WTC11 (cell line): ENCODE measurements at regions not wholly inside any gene's neighbourhood (a gene's known extent, or its start where the extent isn't known, plus 50 kb on each side); places are given as distances from the start of the nearest gene placed in this dataset.

ENCODE experiments used
- ATAC-seq: fragments of 200-7000 bp; cut with Tn5 transposase; 2 replicates; pipeline ENCODE4 v1.10.0; 2021; ENCODE audit warnings: mild to moderate bottlenecking, moderate library complexity
- CTCF ChIA-PET: fragments of 300-600 bp; sonication (Branson Sonifier 250); formaldehyde crosslinking; loops from one replicate; lab custom pipeline; 2021; ENCODE audit warnings: antibody characterized with exemption; lab: Charles Lee
- POLR2A ChIA-PET: fragments of 350-600 bp; sonication (Branson Sonifier 250); formaldehyde crosslinking; loops from one replicate; lab custom pipeline; 2021; ENCODE audit warnings: antibody characterized with exemption; lab: Charles Lee
- DNase-seq: peaks from one replicate; pipeline ENCODE4 v3.0.0; 2021; ENCODE audit warnings: low spot score
- H3K27ac Mint-ChIP-seq: 2 replicates; pipeline ENCODE4 v1.8.0; 2021; ENCODE audit warnings: mixed read lengths
- H3K27me3 Mint-ChIP-seq: 2 replicates; pipeline ENCODE4 v1.8.0; 2021; ENCODE audit warnings: low read depth, mild to moderate bottlenecking, moderate library complexity, mixed read lengths
- H3K36me3 Mint-ChIP-seq: 2 replicates; pipeline ENCODE4 v1.8.0; 2021; ENCODE audit warnings: mixed read lengths
- H3K4me1 Mint-ChIP-seq: 2 replicates; pipeline ENCODE4 v1.8.0; 2022; ENCODE audit warnings: mixed read lengths
- H3K4me3 Mint-ChIP-seq: 2 replicates; pipeline ENCODE4 v1.8.0; 2021; ENCODE audit warnings: mild to moderate bottlenecking, moderate library complexity, mixed read lengths
- H3K9me3 Mint-ChIP-seq: 2 replicates; pipeline ENCODE4 v1.8.0; 2021; ENCODE audit warnings: mixed read lengths
- ATF3 ChIP-seq: sonication (generic); formaldehyde crosslinking; conservative IDR thresholded peaks from 2 replicates; pipeline ENCODE4 v1.8.1; 2022; ENCODE audit warnings: mild to moderate bottlenecking, missing genetic modification reagents
- E2F4 ChIP-seq: sonication (generic); formaldehyde crosslinking; IDR thresholded peaks from 2 replicates; pipeline ENCODE4 v1.8.1; 2022; ENCODE audit warnings: low read depth, mild to moderate bottlenecking, moderate library complexity, missing genetic modification reagents, borderline replicate concordance
- ELF4 ChIP-seq: sonication (generic); formaldehyde crosslinking; IDR thresholded peaks from 2 replicates; pipeline ENCODE4 v1.8.1; 2022; ENCODE audit warnings: low read depth, mild to moderate bottlenecking, moderate library complexity, missing genetic modification reagents
- GABPB1 ChIP-seq: sonication (generic); formaldehyde crosslinking; IDR thresholded peaks from 2 replicates; pipeline ENCODE4 v1.8.1; 2023; ENCODE audit warnings: mild to moderate bottlenecking, missing genetic modification reagents
- HMGA2 ChIP-seq: fragments of 250-450 bp; sonication (Bioruptor Pico); IDR thresholded peaks from 2 replicates; pipeline ENCODE4 v1.4.0; 2021; ENCODE audit warnings: mild to moderate bottlenecking, moderate library complexity
- MLX ChIP-seq: sonication (generic); formaldehyde crosslinking; IDR thresholded peaks from 2 replicates; pipeline ENCODE4 v1.8.1; 2023; ENCODE audit warnings: mild to moderate bottlenecking, missing genetic modification reagents, moderate library complexity
- NFYB ChIP-seq: sonication (generic); formaldehyde crosslinking; conservative IDR thresholded peaks from 2 replicates; pipeline ENCODE4 v1.8.0; 2022; ENCODE audit warnings: low read depth, missing genetic modification reagents
- PREB ChIP-seq: sonication (generic); formaldehyde crosslinking; IDR thresholded peaks from 2 replicates; pipeline ENCODE4 v1.8.1; 2022; ENCODE audit warnings: mild to moderate bottlenecking, missing genetic modification reagents, moderate library complexity, borderline replicate concordance
- RORB ChIP-seq: fragments of 250-450 bp; sonication (Bioruptor Pico); IDR thresholded peaks from 2 replicates; pipeline ENCODE4 v1.9.0; 2021; ENCODE audit warnings: mild to moderate bottlenecking
- TEAD1 ChIP-seq: sonication (generic); formaldehyde crosslinking; IDR thresholded peaks from 2 replicates; pipeline ENCODE4 v1.8.0; 2022; ENCODE audit warnings: mild to moderate bottlenecking, missing genetic modification reagents
- TP53 ChIP-seq: sonication (generic); formaldehyde crosslinking; IDR thresholded peaks from 2 replicates; pipeline ENCODE4 v1.8.1; 2023; ENCODE audit warnings: mild to moderate bottlenecking, missing genetic modification reagents
- ZNF138 ChIP-seq: sonication (generic); formaldehyde crosslinking; conservative IDR thresholded peaks from 2 replicates; pipeline ENCODE4 v1.8.1; 2022; ENCODE audit warnings: mild to moderate bottlenecking, moderate library complexity, missing genetic modification reagents
- ZNF219 ChIP-seq: sonication (generic); formaldehyde crosslinking; IDR thresholded peaks from 2 replicates; pipeline ENCODE4 v1.8.0; 2023; ENCODE audit warnings: missing genetic modification reagents, mild to moderate bottlenecking, borderline replicate concordance
- ZNF317 ChIP-seq: sonication (generic); formaldehyde crosslinking; IDR thresholded peaks from 2 replicates; pipeline ENCODE4 v1.8.1; 2023; ENCODE audit warnings: low read depth, mild to moderate bottlenecking, moderate library complexity, missing genetic modification reagents, borderline replicate concordance
- ZNF425 ChIP-seq: fragments of 250-450 bp; sonication (Bioruptor Pico); conservative IDR thresholded peaks from 2 replicates; pipeline ENCODE4 v1.9.0; 2021; ENCODE audit warnings: mild to moderate bottlenecking
- ZNF532 ChIP-seq: fragments of 250-450 bp; sonication (Bioruptor Pico); IDR thresholded peaks from 2 replicates; pipeline ENCODE4 v1.9.0; 2021; ENCODE audit warnings: mild to moderate bottlenecking, borderline replicate concordance
- ZNF671 ChIP-seq: fragments of 250-450 bp; sonication (Bioruptor Pico); IDR thresholded peaks from 2 replicates; pipeline ENCODE4 v1.8.0; 2021; ENCODE audit warnings: mild to moderate bottlenecking
- TF ChIP-seq, protein P1 (sequence below): fragments of 250-450 bp; sonication (Bioruptor Pico); IDR thresholded peaks from 2 replicates; pipeline ENCODE4 v1.8.0; 2021; ENCODE audit warnings: mild to moderate bottlenecking
- TF ChIP-seq, protein P2 (sequence below): fragments of 200-600 bp; IDR thresholded peaks from 2 replicates; pipeline ENCODE4 v1.8.0; 2022; ENCODE audit warnings: antibody characterized with exemption

DNA sequence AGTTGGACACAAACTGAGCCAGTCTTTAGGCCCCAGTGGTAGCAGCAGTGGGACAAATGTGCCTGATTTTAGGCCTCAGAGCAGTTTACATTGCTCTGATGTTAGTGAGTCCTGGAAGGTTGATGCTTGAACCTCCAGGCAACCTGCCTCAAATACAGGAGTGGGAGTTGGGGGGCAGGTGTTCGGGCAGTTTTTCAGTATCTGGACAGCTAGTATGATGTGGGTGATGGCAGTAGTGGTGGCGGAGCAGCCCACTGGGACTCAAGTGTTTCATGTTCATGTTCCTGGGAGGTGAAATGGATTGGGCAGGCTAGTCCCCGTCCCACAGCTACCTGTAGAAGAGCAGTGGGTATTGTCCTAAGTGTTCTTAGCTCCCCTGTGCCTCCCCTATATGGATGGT lies 857.8 kb downstream of the JRKL start:
- Mint-ChIP-seq H3K27ac (no peak overlapping the region), H3K9me3 (peaks cover 3% of the 10 kb centered on the region; the same call in 1 of the 2 replicates), H3K27me3 (no peaks in the 10 kb centered on the region), H3K36me3 (no peaks in the 10 kb centered on the region)
- CTCF ChIA-PET = no interaction called here
- POLR2A ChIA-PET = no interaction called here
- ATAC-seq (no peak), DNase-seq (no peak)
- TF ChIP-seq ZNF425 (no peak), NFYB (CRISPR knock-in tag) (no peak), ZNF138 (no peak), ZNF671 (CRISPR knock-in tag) (no peak), ELF4 (CRISPR knock-in tag) (no peak), HMGA2 (CRISPR knock-in tag) (no peak), RORB (no peak), TP53 (CRISPR knock-in tag) (no peak), TEAD1 (CRISPR knock-in tag) (no peak)
- TF ChIP-seq, protein P1, sequence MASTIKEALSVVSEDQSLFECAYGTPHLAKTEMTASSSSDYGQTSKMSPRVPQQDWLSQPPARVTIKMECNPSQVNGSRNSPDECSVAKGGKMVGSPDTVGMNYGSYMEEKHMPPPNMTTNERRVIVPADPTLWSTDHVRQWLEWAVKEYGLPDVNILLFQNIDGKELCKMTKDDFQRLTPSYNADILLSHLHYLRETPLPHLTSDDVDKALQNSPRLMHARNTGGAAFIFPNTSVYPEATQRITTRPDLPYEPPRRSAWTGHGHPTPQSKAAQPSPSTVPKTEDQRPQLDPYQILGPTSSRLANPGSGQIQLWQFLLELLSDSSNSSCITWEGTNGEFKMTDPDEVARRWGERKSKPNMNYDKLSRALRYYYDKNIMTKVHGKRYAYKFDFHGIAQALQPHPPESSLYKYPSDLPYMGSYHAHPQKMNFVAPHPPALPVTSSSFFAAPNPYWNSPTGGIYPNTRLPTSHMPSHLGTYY = no peak
- TF ChIP-seq, protein P2, sequence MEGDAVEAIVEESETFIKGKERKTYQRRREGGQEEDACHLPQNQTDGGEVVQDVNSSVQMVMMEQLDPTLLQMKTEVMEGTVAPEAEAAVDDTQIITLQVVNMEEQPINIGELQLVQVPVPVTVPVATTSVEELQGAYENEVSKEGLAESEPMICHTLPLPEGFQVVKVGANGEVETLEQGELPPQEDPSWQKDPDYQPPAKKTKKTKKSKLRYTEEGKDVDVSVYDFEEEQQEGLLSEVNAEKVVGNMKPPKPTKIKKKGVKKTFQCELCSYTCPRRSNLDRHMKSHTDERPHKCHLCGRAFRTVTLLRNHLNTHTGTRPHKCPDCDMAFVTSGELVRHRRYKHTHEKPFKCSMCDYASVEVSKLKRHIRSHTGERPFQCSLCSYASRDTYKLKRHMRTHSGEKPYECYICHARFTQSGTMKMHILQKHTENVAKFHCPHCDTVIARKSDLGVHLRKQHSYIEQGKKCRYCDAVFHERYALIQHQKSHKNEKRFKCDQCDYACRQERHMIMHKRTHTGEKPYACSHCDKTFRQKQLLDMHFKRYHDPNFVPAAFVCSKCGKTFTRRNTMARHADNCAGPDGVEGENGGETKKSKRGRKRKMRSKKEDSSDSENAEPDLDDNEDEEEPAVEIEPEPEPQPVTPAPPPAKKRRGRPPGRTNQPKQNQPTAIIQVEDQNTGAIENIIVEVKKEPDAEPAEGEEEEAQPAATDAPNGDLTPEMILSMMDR = no peak
- TF ChIP-seq, all 79 proteins: peak for 0
- peaks cover 8% of the 10 kb centered on the region for H3K4me1 Mint-ChIP-seq
- no peak overlapping the region for H3K4me3 Mint-ChIP-seq

DNA sequence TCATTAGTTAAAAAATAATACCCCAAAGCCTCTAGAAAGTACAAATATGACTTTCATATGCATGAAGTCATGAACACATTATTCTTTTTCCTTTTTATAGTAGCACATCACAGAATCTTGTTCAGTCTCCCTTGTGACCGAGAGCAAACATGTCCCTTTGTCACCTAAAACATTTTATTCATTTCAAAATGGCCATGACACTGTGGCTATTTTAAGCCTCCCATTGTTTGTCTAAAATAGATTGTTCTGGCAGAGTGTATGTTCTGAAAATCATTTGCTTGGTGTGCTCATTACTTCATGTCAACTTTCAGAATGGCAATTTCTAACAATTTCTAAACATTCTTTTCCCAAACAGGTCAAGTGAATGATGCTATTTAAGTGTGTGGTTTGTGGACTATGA lies 865.0 kb downstream of the JRKL start:
- POLR2A ChIA-PET = no interaction called here
- DNase-seq = no peak
- CTCF ChIA-PET = no interaction called here
- TF ChIP-seq ZNF532 (CRISPR knock-in tag) = no peak
- TF ChIP-seq GABPB1 (CRISPR knock-in tag) = no peak
- TF ChIP-seq, all 79 proteins: peak for 0
- Mint-ChIP-seq H3K36me3 (no peaks in the 10 kb centered on the region), H3K27ac (no peak overlapping the region), H3K9me3 (peaks cover 2% of the 10 kb centered on the region; the same call in 1 of the 2 replicates), H3K4me1 (no peaks in the 10 kb centered on the region), H3K4me3 (no peak overlapping the region), H3K27me3 (no peaks in the 10 kb centered on the region)
- no peak for ATAC-seq

DNA sequence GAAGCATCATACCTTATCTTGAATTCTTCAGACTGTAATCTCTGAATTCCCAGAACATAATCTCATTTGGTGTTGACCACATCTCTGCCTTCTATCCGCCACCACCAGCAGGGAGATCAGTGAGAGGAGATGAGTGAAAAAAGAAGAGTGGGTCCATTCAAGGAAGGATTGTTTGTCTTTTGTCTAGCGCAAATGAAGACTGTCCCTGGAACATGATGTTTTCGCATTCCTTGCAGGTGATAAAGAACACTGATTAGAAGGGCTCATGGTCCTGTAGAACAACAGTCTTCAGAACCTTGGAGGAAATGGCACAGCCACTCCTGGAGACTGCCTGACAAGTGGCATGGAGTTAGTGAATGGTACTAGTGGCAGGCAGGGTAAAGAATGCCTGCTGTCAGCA lies 869.6 kb downstream of the JRKL start:
- H3K4me3 Mint-ChIP-seq = no peak overlapping the region
- no peak overlapping the region for H3K27ac Mint-ChIP-seq
- H3K36me3 Mint-ChIP-seq = no peaks in the 10 kb centered on the region
- no peaks in the 10 kb centered on the region for H3K27me3 Mint-ChIP-seq
- ChIA-PET POLR2A (no interaction called here), CTCF (no interaction called here)
- peaks cover 5% of the 10 kb centered on the region; the same call in 1 of the 2 replicates for H3K9me3 Mint-ChIP-seq
- H3K4me1 Mint-ChIP-seq = no peaks in the 10 kb centered on the region
- ATAC-seq (no peak), DNase-seq (no peak)
- TF ChIP-seq ZNF317 (CRISPR knock-in tag) (no peak), ZNF671 (CRISPR knock-in tag) (no peak), ZNF219 (CRISPR knock-in tag) (no peak), ATF3 (CRISPR knock-in tag) (no peak), PREB (no peak), MLX (CRISPR knock-in tag) (no peak), E2F4 (no peak)
